H1 (cell line): ENCODE measurements at regions not wholly inside any gene's neighbourhood (a gene's known extent, or its start where the extent isn't known, plus 50 kb on each side); places are given as distances from the start of the nearest gene placed in this dataset.

Experiments
- CTCF ChIA-PET: fragments of 300-600 bp; sonication (Branson Sonifier 250); formaldehyde crosslinking; loops from one replicate; lab custom pipeline; 2021; ENCODE audit not compliant: partially characterized antibody; lab: Charles Lee
- POLR2A ChIA-PET: fragments of 300-600 bp; sonication (Branson Sonifier 250); formaldehyde crosslinking; loops from one replicate; lab custom pipeline; 2021; ENCODE audit warnings: inconsistent platforms; ENCODE audit not compliant: partially characterized antibody; lab: Charles Lee
- DNase-seq, 2 experiments: peaks; one replicate each; pipeline versions ENCODE4 v3.0.0 to v3.0.0-alpha.2; 2010 to 2022; ENCODE audit warnings: low spot score in 2 of 2, low read depth in 1 of 2, mixed read lengths in 1 of 2
- FAIRE-seq: peaks from 2 replicates; lab custom pipeline; 2011; peaks lifted over from hg19 to GRCh38; lab: Jason Lieb, UNC
- H2AFZ ChIP-seq: 2 replicates; pipeline ENCODE4 v1.8.1; 2012; ENCODE audit warnings: low read length, inconsistent platforms
- H2AK5ac ChIP-seq: 2 replicates; pipeline ENCODE4 v1.6.1; 2013; ENCODE audit warnings: low read depth, low read length
- H2BK120ac ChIP-seq: replicated peaks from 2 replicates; pipeline ENCODE3; 2013; ENCODE audit warnings: low read depth, low read length, inconsistent platforms
- H2BK12ac ChIP-seq: 2 replicates; pipeline ENCODE4 v1.6.1; 2013; ENCODE audit warnings: low read depth, low read length
- H2BK15ac ChIP-seq: 2 replicates; pipeline ENCODE4 v1.6.1; 2013; ENCODE audit warnings: low read length
- H2BK20ac ChIP-seq: 2 replicates; pipeline ENCODE4 v1.6.1; 2013; ENCODE audit warnings: low read length
- H2BK5ac ChIP-seq: 2 replicates; pipeline ENCODE4 v1.6.1; 2013; ENCODE audit warnings: low read depth, low read length
- H3K14ac ChIP-seq: 2 replicates; pipeline ENCODE4 v1.6.1; 2013; ENCODE audit warnings: inconsistent platforms; ENCODE audit not compliant: insufficient read length
- H3K18ac ChIP-seq: 2 replicates; pipeline ENCODE4 v1.6.1; 2013; ENCODE audit warnings: low read length; ENCODE audit errors: extremely low read depth
- H3K23ac ChIP-seq: 2 replicates; pipeline ENCODE4 v1.6.1; 2013; ENCODE audit warnings: inconsistent platforms; ENCODE audit not compliant: insufficient read length
- H3K23me2 ChIP-seq: 2 replicates; pipeline ENCODE4 v1.6.1; 2013; ENCODE audit warnings: low read depth, low read length
- H3K27ac ChIP-seq: 2 replicates; pipeline ENCODE4 v1.6.1; 2011; ENCODE audit warnings: low read depth, low read length, inconsistent platforms
- H3K27me3 ChIP-seq, 4 experiments: replicated peaks in 1 of 4; 1 replicate in 1 of 4; 2 replicates in 3 of 4; pipeline versions ENCODE4 v1.6.1 to v1.8.1; 2011 to 2013; ENCODE audit warnings: low read length in 3 of 4, mild to moderate bottlenecking in 3 of 4, inconsistent platforms in 2 of 4, mixed read lengths in 2 of 4, moderate library complexity in 1 of 4; ENCODE audit not compliant: control insufficient read depth in 3 of 4, insufficient read depth in 3 of 4; ENCODE audit errors: extremely low read depth in 1 of 4
- H3K36me3 ChIP-seq, 4 experiments: 2 replicates each; pipeline versions ENCODE4 v1.6.1 to v1.8.1; 2011 to 2013; ENCODE audit warnings: mild to moderate bottlenecking in 4 of 4, low read length in 3 of 4, moderate library complexity in 2 of 4, control low read depth in 1 of 4, inconsistent platforms in 1 of 4; ENCODE audit not compliant: insufficient read depth in 4 of 4, control insufficient read depth in 2 of 4
- H3K4ac ChIP-seq: replicated peaks from 2 replicates; pipeline ENCODE3; 2013; ENCODE audit warnings: low read length, low read depth, mixed read lengths, inconsistent platforms; ENCODE audit not compliant: insufficient read length
- H3K4me1 ChIP-seq, 4 experiments: replicated peaks in 1 of 4; 1 replicate in 1 of 4; 2 replicates in 3 of 4; pipeline versions ENCODE4 v1.6.1 to v1.8.1; 2011 to 2013; ENCODE audit warnings: low read length in 3 of 4, inconsistent platforms in 2 of 4, mixed read lengths in 1 of 4; ENCODE audit not compliant: insufficient read depth in 4 of 4, control insufficient read depth in 3 of 4
- H3K4me2 ChIP-seq, 2 experiments: 2 replicates each; pipeline versions ENCODE4 v1.6.1 to v1.8.1; 2011 to 2013; ENCODE audit warnings: low read depth in 2 of 2, low read length in 2 of 2, control low read depth in 1 of 2, inconsistent platforms in 1 of 2, mild to moderate bottlenecking in 1 of 2; ENCODE audit not compliant: insufficient read depth in 1 of 2
- H3K4me3 ChIP-seq, 4 experiments: fragments of 200-600, 300-600 bp in 1 of 4; sonication (generic), shearing (Covaris generic), sonication (Bioruptor Twin) in 1 of 4; 2 replicates each; pipeline versions ENCODE4 v1.5.1 to v1.8.1; 2011 to 2016; ENCODE audit warnings: low read length in 4 of 4, low read depth in 3 of 4, control low read depth in 2 of 4, inconsistent platforms in 2 of 4, mild to moderate bottlenecking in 2 of 4, mixed read lengths in 1 of 4, moderate library complexity in 1 of 4; ENCODE audit not compliant: insufficient read depth in 2 of 4; ENCODE audit errors: extremely low read depth in 1 of 4
- H3K56ac ChIP-seq: replicated peaks from 2 replicates; pipeline ENCODE3; 2013; ENCODE audit warnings: low read depth, mild to moderate bottlenecking, mixed read lengths, low read length, inconsistent platforms; ENCODE audit not compliant: insufficient read length
- H3K79me1 ChIP-seq: 2 replicates; pipeline ENCODE4 v1.6.1; 2013; ENCODE audit warnings: low read depth, low read length, control low read depth
- H3K79me2 ChIP-seq, 2 experiments: 2 replicates each; pipeline versions ENCODE4 v1.6.1 to v1.8.1; 2012 to 2013; ENCODE audit warnings: low read length in 2 of 2, mild to moderate bottlenecking in 2 of 2, inconsistent platforms in 1 of 2; ENCODE audit not compliant: insufficient read depth in 2 of 2, control insufficient read depth in 1 of 2
- H3K9ac ChIP-seq, 4 experiments: replicated peaks in 1 of 4; 1 replicate in 1 of 4; 2 replicates in 3 of 4; pipeline versions ENCODE4 v1.6.1 to v1.8.1; 2011 to 2013; ENCODE audit warnings: low read depth in 3 of 4, low read length in 3 of 4, control low read depth in 2 of 4, mild to moderate bottlenecking in 2 of 4, moderate library complexity in 2 of 4, inconsistent platforms in 1 of 4; ENCODE audit errors: extremely low read depth in 1 of 4
- H3K9me3 ChIP-seq, 2 experiments: 2 replicates each; pipeline versions ENCODE4 v1.6.1 to v1.8.1; 2012 to 2013; ENCODE audit warnings: mild to moderate bottlenecking in 2 of 2, moderate library complexity in 2 of 2, control low read depth in 1 of 2, inconsistent platforms in 1 of 2, low read depth in 1 of 2, low read length in 1 of 2, mixed read lengths in 1 of 2; ENCODE audit not compliant: insufficient read depth in 2 of 2
- H4K20me1 ChIP-seq, 2 experiments: replicated peaks in 1 of 2; 2 replicates each; pipeline versions ENCODE3 to v1.8.1; 2011 to 2013; ENCODE audit warnings: inconsistent platforms in 2 of 2, low read length in 2 of 2, mild to moderate bottlenecking in 1 of 2; ENCODE audit not compliant: insufficient read depth in 2 of 2, control insufficient read depth in 1 of 2
- H4K5ac ChIP-seq: 2 replicates; pipeline ENCODE4 v1.6.1; 2013; ENCODE audit warnings: low read length, low read depth, mixed read lengths, inconsistent platforms; ENCODE audit not compliant: insufficient read length
- H4K8ac ChIP-seq: 2 replicates; pipeline ENCODE4 v1.8.0; 2013; ENCODE audit warnings: mild to moderate bottlenecking, moderate library complexity, low read length, inconsistent platforms; ENCODE audit not compliant: insufficient read depth; ENCODE audit errors: extremely low read depth
- H4K91ac ChIP-seq: replicated peaks from 2 replicates; pipeline ENCODE3; 2013; ENCODE audit warnings: low read length, mixed read lengths, inconsistent platforms; ENCODE audit not compliant: insufficient read length
- BCL11A ChIP-seq, 2 experiments: IDR thresholded peaks; one replicate each; pipeline ENCODE4 v1.6.1; 2011; ENCODE audit warnings: low read depth in 2 of 2, low read length in 2 of 2, mild to moderate bottlenecking in 2 of 2
- CBX5 ChIP-seq: fragments of 300-800, 300-1000 bp; sonication (generic); IDR thresholded peaks from 2 replicates; pipeline ENCODE4 v1.7.1; 2016; ENCODE audit warnings: antibody characterized with exemption, low read length, low read depth
- CEBPB ChIP-seq: IDR thresholded peaks from 2 replicates; pipeline ENCODE4 v1.6.1; 2012; ENCODE audit warnings: low read depth, low read length
- CTBP2 ChIP-seq: IDR thresholded peaks from 2 replicates; pipeline ENCODE4 v1.7.0; 2011; ENCODE audit warnings: borderline replicate concordance, mild to moderate bottlenecking, moderate library complexity, mixed read lengths, low read length; ENCODE audit not compliant: insufficient read depth, insufficient read length
- GTF2F1 ChIP-seq: IDR thresholded peaks from 2 replicates; pipeline ENCODE4 v1.6.1; 2012; ENCODE audit warnings: low read depth, low read length, improper control_type of control experiment, borderline replicate concordance
- JUN ChIP-seq: IDR thresholded peaks from 2 replicates; pipeline ENCODE4 v1.6.1; 2011; ENCODE audit warnings: low read depth, mild to moderate bottlenecking, improper control_type of control experiment, low read length
- KDM4A ChIP-seq: IDR thresholded peaks from one replicate; pipeline ENCODE4 v1.7.1; 2012; ENCODE audit warnings: low read depth, mild to moderate bottlenecking, moderate library complexity, low read length, inconsistent platforms; ENCODE audit not compliant: severe bottlenecking
- KDM5A ChIP-seq: fragments of 200-600 bp; IDR thresholded peaks from 2 replicates; pipeline ENCODE4 v1.7.1; 2012; ENCODE audit warnings: mild to moderate bottlenecking, low read length, inconsistent platforms, mixed read lengths
- POLR2A ChIP-seq, 2 experiments: IDR thresholded peaks; 1 replicate in 1 of 2; 2 replicates in 1 of 2; pipeline ENCODE4 v1.6.1; 2011; ENCODE audit warnings: low read depth in 2 of 2, low read length in 2 of 2, mild to moderate bottlenecking in 2 of 2; ENCODE audit errors: control extremely low read depth in 1 of 2
- RNF2 ChIP-seq: fragments of 200-900, 300-1000 bp; sonication (generic); IDR thresholded peaks from 2 replicates; pipeline ENCODE4 v1.7.1; 2016; ENCODE audit warnings: borderline replicate concordance, low read depth, mild to moderate bottlenecking, antibody characterized with exemption, low read length; ENCODE audit not compliant: poor library complexity, severe bottlenecking; ENCODE audit errors: missing control alignments
- SIN3A ChIP-seq, 2 experiments: IDR thresholded peaks in 1 of 2; conservative IDR thresholded peaks in 1 of 2; 2 replicates each; pipeline ENCODE4 v1.6.1; 2011 to 2012; ENCODE audit warnings: low read length in 2 of 2, improper control_type of control experiment in 1 of 2, low read depth in 1 of 2, mild to moderate bottlenecking in 1 of 2
- SIX5 ChIP-seq: IDR thresholded peaks from 2 replicates; pipeline ENCODE4 v1.6.1; 2011; ENCODE audit warnings: mild to moderate bottlenecking, low read depth, low read length
- SP4 ChIP-seq: IDR thresholded peaks from 2 replicates; pipeline ENCODE4 v1.6.1; 2012; ENCODE audit warnings: low read length, inconsistent platforms
- SUZ12 ChIP-seq: fragments of 200-600 bp; sonication (generic); IDR thresholded peaks from 2 replicates; pipeline ENCODE4 v1.6.1; 2012; ENCODE audit warnings: mild to moderate bottlenecking, inconsistent platforms, low read length, moderate library complexity, mixed read lengths
- WGBS, 2 experiments: shearing (Covaris generic) in 1 of 2; methylation state at CpG; one replicate each; pipeline versions ENCODE4 v1.1.6 to v1.1.7; 2013 to 2015; ENCODE audit warnings: low lambda C conversion rate in 2 of 2, mixed read lengths in 2 of 2, inconsistent platforms in 1 of 2, low coverage in 1 of 2, missing lambda C conversion rate in 1 of 2; ENCODE audit not compliant: insufficient replicate concordance in 2 of 2, insufficient coverage in 1 of 2, insufficient read length in 1 of 2; ENCODE audit errors: extremely low coverage in 1 of 2, missing lambda C conversion rate in 1 of 2; 5-methylcytosine and 5-hydroxymethylcytosine counted together

GRCh38 chr4:121519236-121519838, 138.5 kb upstream of the QRFPR start:
- H2AK5ac ChIP-seq, result no peak overlapping the region
- no peak overlapping the region for H4K8ac ChIP-seq
- H4K20me1 ChIP-seq, result no peaks in the 10 kb centered on the region
- CTCF ChIA-PET, result no interaction called here
- no peak overlapping the region for H3K9ac ChIP-seq
- no peak overlapping the region for H2BK15ac ChIP-seq
- no peaks in the 10 kb centered on the region for H3K4me1 ChIP-seq
- H3K27ac ChIP-seq, result no peak overlapping the region
- H3K4me3 ChIP-seq, result no peak overlapping the region
- H3K79me1 ChIP-seq, result no peaks in the 10 kb centered on the region
- H4K5ac ChIP-seq, result no peak overlapping the region
- H3K36me3 ChIP-seq, result no peaks in the 10 kb centered on the region
- no peak overlapping the region for H2BK120ac ChIP-seq
- WGBS, 2 experiments, result 90% methylated on average over 6 of the region's 6 CpGs; no CpG with 5 or more reads in 1 of the 2 experiments
- H4K91ac ChIP-seq, result no peak overlapping the region
- FAIRE-seq (no peak), DNase-seq (no peak)
- POLR2A ChIA-PET, result no interaction called here
- H3K9me3 ChIP-seq, result no peaks in the 10 kb centered on the region
- H3K4me2 ChIP-seq, result no peak overlapping the region
- no peak overlapping the region for H2BK12ac ChIP-seq
- H3K79me2 ChIP-seq, result no peaks in the 10 kb centered on the region
- H3K23ac ChIP-seq, result no peak overlapping the region
- H3K27me3 ChIP-seq, result no peaks in the 10 kb centered on the region
- H2BK20ac ChIP-seq, result no peak overlapping the region
- H3K14ac ChIP-seq, result no peak overlapping the region
- no peaks in the 10 kb centered on the region for H3K23me2 ChIP-seq
- no peak overlapping the region for H2BK5ac ChIP-seq
- no peak overlapping the region for H3K56ac ChIP-seq
- no peak overlapping the region for H3K4ac ChIP-seq
- H2AFZ ChIP-seq, result no peak overlapping the region
- H3K18ac ChIP-seq, result no peak overlapping the region
- TF ChIP-seq SUZ12 (no peak), SIX5 (no peak), CEBPB (no peak), RNF2 (no peak), KDM5A (no peak), SP4 (no peak), CTBP2 (no peak), SIN3A (conservative IDR thresholded peaks at IDR 0.05 in 1 of 2, IDR thresholded peaks at IDR 0.05 in 1 of 2; ENCODE audit: low read depth in 1 of 2, low read length in 2 of 2) (no peak), KDM4A (no peak), CBX5 (no peak), POLR2A (IDR thresholded peaks at IDR 0.05; ENCODE audit: control extremely low read depth in 1 of 2, low read depth in 2 of 2, low read length in 2 of 2) (no peak), JUN (no peak), BCL11A (IDR thresholded peaks at IDR 0.05; ENCODE audit: low read depth in 2 of 2, low read length in 2 of 2) (no peak), GTF2F1 (no peak)
